Fibroblast of lung (primary cell): ENCODE measurements at regions not wholly inside any gene's neighbourhood (a gene's known extent, or its start where the extent isn't known, plus 50 kb on each side); places are given as distances from the start of the nearest gene placed in this dataset.

ENCODE experiments used
- DNase-seq, 2 donors: peaks; one replicate each; pipeline versions ENCODE4 v3.0.0 to v3.0.0-alpha.2; 2010; ENCODE audit warnings: low read depth in 2 of 2
- H2AFZ ChIP-seq: 2 replicates; pipeline ENCODE4 v1.5.1; 2012; ENCODE audit warnings: low read length, control low read depth, inconsistent platforms
- H3K27ac ChIP-seq: 2 replicates; pipeline ENCODE4 v1.5.1; 2011; ENCODE audit warnings: low read length, control low read depth; ENCODE audit not compliant: insufficient read depth
- H3K27me3 ChIP-seq: 2 replicates; pipeline ENCODE4 v1.5.1; 2011; ENCODE audit warnings: mild to moderate bottlenecking, low read length; ENCODE audit not compliant: control insufficient read depth, insufficient read depth
- H3K36me3 ChIP-seq: 2 replicates; pipeline ENCODE4 v1.5.1; 2011; ENCODE audit warnings: low read length; ENCODE audit not compliant: control insufficient read depth, insufficient read depth
- H3K4me1 ChIP-seq: 2 replicates; pipeline ENCODE4 v1.5.1; 2011; ENCODE audit warnings: low read length; ENCODE audit not compliant: control insufficient read depth, insufficient read depth; ENCODE audit errors: extremely low read depth
- H3K4me2 ChIP-seq: 2 replicates; pipeline ENCODE4 v1.5.1; 2011; ENCODE audit warnings: low read length, control low read depth; ENCODE audit not compliant: insufficient read depth; ENCODE audit errors: extremely low read depth
- H3K4me3 ChIP-seq, 4 experiments: fragments of 200-600 bp in 1 of 4; sonication (generic) in 1 of 4; replicated peaks in 1 of 4; 2 replicates each; pipeline ENCODE4 v1.5.1; 2011 to 2016; ENCODE audit warnings: low read length in 4 of 4, low read depth in 3 of 4, mild to moderate bottlenecking in 3 of 4, control low read depth in 2 of 4, inconsistent platforms in 1 of 4, mixed read lengths in 1 of 4; ENCODE audit not compliant: insufficient read depth in 1 of 4; ENCODE audit errors: control extremely low read depth in 1 of 4
- H3K79me2 ChIP-seq: 2 replicates; pipeline ENCODE4 v1.5.1; 2012; ENCODE audit warnings: mild to moderate bottlenecking, low read length, inconsistent platforms; ENCODE audit not compliant: control insufficient read depth, insufficient read depth
- H3K9ac ChIP-seq: 2 replicates; pipeline ENCODE4 v1.5.1; 2011; ENCODE audit warnings: mild to moderate bottlenecking, low read length, control low read depth; ENCODE audit not compliant: insufficient read depth
- H3K9me3 ChIP-seq: 2 replicates; pipeline ENCODE4 v1.5.1; 2012; ENCODE audit warnings: low read depth, low read length; ENCODE audit not compliant: control insufficient read depth, insufficient read depth
- H4K20me1 ChIP-seq: 2 replicates; pipeline ENCODE4 v1.5.1; 2011; ENCODE audit warnings: low read length; ENCODE audit not compliant: control insufficient read depth, insufficient read depth; ENCODE audit errors: extremely low read depth
- CTCF ChIP-seq, 2 donors: IDR thresholded peaks in 1 of 2; conservative IDR thresholded peaks in 1 of 2; 1 replicate in 1 of 2; 2 replicates in 1 of 2; pipeline ENCODE4 v1.5.1; 2011 to 2012; ENCODE audit warnings: low read length in 2 of 2, control low read depth in 1 of 2, inconsistent platforms in 1 of 2, low read depth in 1 of 2, mild to moderate bottlenecking in 1 of 2
- EZH2 ChIP-seq: IDR thresholded peaks from 2 replicates; pipeline ENCODE4 v1.5.1; 2012; ENCODE audit warnings: low read length, control low read depth, mild to moderate bottlenecking; ENCODE audit errors: missing control alignments

- no peak for DNase-seq
- Histone ChIP-seq H4K20me1 (no peaks in the 10 kb centered on the region), H3K79me2 (no peaks in the 10 kb centered on the region), H3K4me2 (no peak overlapping the region), H3K4me1 (no peaks in the 10 kb centered on the region), H2AFZ (no peak overlapping the region), H3K36me3 (no peaks in the 10 kb centered on the region), H3K27ac (no peak overlapping the region), H3K4me3 (no peak overlapping the region), H3K27me3 (no peaks in the 10 kb centered on the region), H3K9me3 (no peaks in the 10 kb centered on the region), H3K9ac (peak overlapping the region; percentile 4)
- no peak for TF ChIP-seq CTCF (conservative IDR thresholded peaks at IDR 0.05 in 1 of 2, IDR thresholded peaks at IDR 0.05 in 1 of 2; ENCODE audit: low read depth in 1 of 2, low read length in 2 of 2)
- no peak for TF ChIP-seq EZH2
Measured at GRCh38 chr21:43348801-43349261, 78.1 kb downstream of the SIK1 start.

GRCh38 chr21:43348170-43348766, 78.7 kb downstream of the SIK1 start:
- Histone ChIP-seq H4K20me1 (no peaks in the 10 kb centered on the region), H3K4me3 (no peak overlapping the region), H3K36me3 (no peaks in the 10 kb centered on the region), H3K4me2 (no peak overlapping the region), H2AFZ (no peak overlapping the region), H3K27me3 (no peaks in the 10 kb centered on the region), H3K9ac (no peak overlapping the region), H3K9me3 (no peaks in the 10 kb centered on the region), H3K4me1 (no peaks in the 10 kb centered on the region), H3K79me2 (no peaks in the 10 kb centered on the region), H3K27ac (no peak overlapping the region)
- no peak for TF ChIP-seq CTCF (conservative IDR thresholded peaks at IDR 0.05 in 1 of 2, IDR thresholded peaks at IDR 0.05 in 1 of 2; ENCODE audit: low read depth in 1 of 2, low read length in 2 of 2)
- TF ChIP-seq EZH2 = no peak
- no peak for DNase-seq

GRCh38 chr21:43347461-43348169, 79.3 kb downstream of the SIK1 start:
- Histone ChIP-seq H3K27me3 (no peaks in the 10 kb centered on the region), H3K9ac (no peak overlapping the region), H3K4me1 (no peaks in the 10 kb centered on the region), H2AFZ (no peak overlapping the region), H3K4me2 (no peak overlapping the region), H3K36me3 (no peaks in the 10 kb centered on the region), H3K4me3 (no peak overlapping the region), H3K79me2 (no peaks in the 10 kb centered on the region), H3K27ac (no peak overlapping the region), H4K20me1 (no peaks in the 10 kb centered on the region), H3K9me3 (no peaks in the 10 kb centered on the region)
- DNase-seq = no peak
- TF ChIP-seq EZH2 = no peak
- TF ChIP-seq CTCF (conservative IDR thresholded peaks at IDR 0.05 in 1 of 2, IDR thresholded peaks at IDR 0.05 in 1 of 2; ENCODE audit: low read depth in 1 of 2, low read length in 2 of 2) = no peak
